Spleen (tissue), 7 donors: ENCODE measurements at regions not wholly inside any gene's neighbourhood (a gene's known extent, or its start where the extent isn't known, plus 50 kb on each side); places are given as distances from the start of the nearest gene placed in this dataset.

Experiments
- POLR2A ChIP-seq, 3 donors: fragments of 450-650 bp; IDR thresholded peaks; one replicate each; pipeline ENCODE4 v1.5.1; 2017; ENCODE audit warnings: antibody characterized with exemption in 3 of 3, mild to moderate bottlenecking in 1 of 3
- POLR2AphosphoS5 ChIP-seq, 3 donors: sonication (generic); formaldehyde crosslinking; IDR thresholded peaks; one replicate each; pipeline ENCODE4 v1.5.1; 2017; ENCODE audit warnings: antibody characterized with exemption in 3 of 3
- TF ChIP-seq, protein P1 (sequence below), 11 experiments: fragments of 200-600 bp in 7 of 11; fragments of 450-650 bp in 4 of 11; sonication (generic) in 4 of 11; IDR thresholded peaks in 8 of 11; conservative IDR thresholded peaks in 3 of 11; 1 replicate in 7 of 11; 2 replicates in 4 of 11; pipeline versions ENCODE4 v1.4.0 to v1.8.0; 2016 to 2021; ENCODE audit warnings: antibody characterized with exemption in 11 of 11, inconsistent platforms in 4 of 11, mild to moderate bottlenecking in 1 of 11
- donor health status: DM: no; HTN: no; CAD: no; lungs with moderate emphysema.
- donor health status: DM: no; HTN: no; CAD: no.
- donor health status: DM: no; HTN: no; CAD: no.

DNA sequence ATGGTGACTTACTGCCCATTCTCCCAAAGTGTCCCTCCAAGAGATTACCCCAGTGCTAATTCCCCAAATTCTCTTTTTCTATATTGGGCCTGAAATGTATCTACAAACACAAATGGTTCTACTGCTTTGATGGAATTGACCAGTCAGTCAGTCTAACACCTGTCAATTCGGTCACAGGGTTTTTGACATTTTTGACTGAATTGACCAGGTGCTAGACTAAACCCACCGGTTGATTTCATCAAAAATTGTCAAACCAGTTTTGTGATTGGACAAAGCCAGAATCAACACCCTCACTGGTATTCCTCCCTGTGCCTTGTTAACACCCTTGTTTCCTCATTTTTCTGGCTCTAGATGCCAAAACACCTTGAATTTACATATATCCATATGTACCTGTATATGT is 398.4 kb upstream of the NR2F2 start:
- TF ChIP-seq POLR2A (IDR thresholded peaks at IDR 0.05), result no peak
- no peak for TF ChIP-seq POLR2AphosphoS5 (IDR thresholded peaks at IDR 0.05)
- TF ChIP-seq, protein P1, sequence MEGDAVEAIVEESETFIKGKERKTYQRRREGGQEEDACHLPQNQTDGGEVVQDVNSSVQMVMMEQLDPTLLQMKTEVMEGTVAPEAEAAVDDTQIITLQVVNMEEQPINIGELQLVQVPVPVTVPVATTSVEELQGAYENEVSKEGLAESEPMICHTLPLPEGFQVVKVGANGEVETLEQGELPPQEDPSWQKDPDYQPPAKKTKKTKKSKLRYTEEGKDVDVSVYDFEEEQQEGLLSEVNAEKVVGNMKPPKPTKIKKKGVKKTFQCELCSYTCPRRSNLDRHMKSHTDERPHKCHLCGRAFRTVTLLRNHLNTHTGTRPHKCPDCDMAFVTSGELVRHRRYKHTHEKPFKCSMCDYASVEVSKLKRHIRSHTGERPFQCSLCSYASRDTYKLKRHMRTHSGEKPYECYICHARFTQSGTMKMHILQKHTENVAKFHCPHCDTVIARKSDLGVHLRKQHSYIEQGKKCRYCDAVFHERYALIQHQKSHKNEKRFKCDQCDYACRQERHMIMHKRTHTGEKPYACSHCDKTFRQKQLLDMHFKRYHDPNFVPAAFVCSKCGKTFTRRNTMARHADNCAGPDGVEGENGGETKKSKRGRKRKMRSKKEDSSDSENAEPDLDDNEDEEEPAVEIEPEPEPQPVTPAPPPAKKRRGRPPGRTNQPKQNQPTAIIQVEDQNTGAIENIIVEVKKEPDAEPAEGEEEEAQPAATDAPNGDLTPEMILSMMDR (IDR thresholded peaks at IDR 0.05 in 8 of 11, conservative IDR thresholded peaks at IDR 0.05 in 3 of 11), result no peak
